ENCODE measurements at regions not wholly inside any gene's neighbourhood (a gene's known extent, or its start where the extent isn't known, plus 50 kb on each side); places are given as distances from the start of the nearest gene placed in this dataset.

GRCh38 chr14:86087377-86087776 is 557.4 kb downstream of the FLRT2 start:
- TF ChIP-seq TAF1 (IDR thresholded peaks at IDR 0.05; ENCODE audit: borderline replicate concordance, insufficient read depth, low read length): no peak
- no peak for TF ChIP-seq FOXP2 (optimal IDR thresholded peaks at IDR 0.05; ENCODE audit: borderline replicate concordance, extremely low read depth, extremely low read length, insufficient read depth)
- no peak for TF ChIP-seq POLR2AphosphoS5 (IDR thresholded peaks at IDR 0.05; ENCODE audit: low read depth, low read length)
- no peak for TF ChIP-seq REST (IDR thresholded peaks at IDR 0.05; ENCODE audit: insufficient read depth in 1 of 2, low read depth in 2 of 2, low read length in 2 of 2)

GRCh38 chr14:86086962-86087361 is 557.0 kb downstream of the FLRT2 start:
- TF ChIP-seq POLR2AphosphoS5 (IDR thresholded peaks at IDR 0.05; ENCODE audit: low read depth, low read length): no peak
- no peak for TF ChIP-seq REST (IDR thresholded peaks at IDR 0.05; ENCODE audit: insufficient read depth in 1 of 2, low read depth in 2 of 2, low read length in 2 of 2)
- no peak for TF ChIP-seq SIN3A (IDR thresholded peaks at IDR 0.05; ENCODE audit: borderline replicate concordance, insufficient read depth, low read length)
- no peak for TF ChIP-seq TAF1 (IDR thresholded peaks at IDR 0.05; ENCODE audit: borderline replicate concordance, insufficient read depth, low read length)
- no peak for TF ChIP-seq FOXP2 (optimal IDR thresholded peaks at IDR 0.05; ENCODE audit: borderline replicate concordance, extremely low read depth, extremely low read length, insufficient read depth)

- TF ChIP-seq POLR2AphosphoS5 (IDR thresholded peaks at IDR 0.05; ENCODE audit: low read depth, low read length) (no peak), SIN3A (IDR thresholded peaks at IDR 0.05; ENCODE audit: borderline replicate concordance, insufficient read depth, low read length) (no peak)
Observed at GRCh38 chr14:86084097-86084496, 554.2 kb downstream of the FLRT2 start.

GRCh38 chr14:86083616-86084015 is 553.7 kb downstream of the FLRT2 start:
- TF ChIP-seq FOXP2 (optimal IDR thresholded peaks at IDR 0.05; ENCODE audit: borderline replicate concordance, extremely low read depth, extremely low read length, insufficient read depth) (no peak), SIN3A (IDR thresholded peaks at IDR 0.05; ENCODE audit: borderline replicate concordance, insufficient read depth, low read length) (no peak), POLR2AphosphoS5 (IDR thresholded peaks at IDR 0.05; ENCODE audit: low read depth, low read length) (no peak), TAF1 (IDR thresholded peaks at IDR 0.05; ENCODE audit: borderline replicate concordance, insufficient read depth, low read length) (no peak), REST (IDR thresholded peaks at IDR 0.05; ENCODE audit: insufficient read depth in 1 of 2, low read depth in 2 of 2, low read length in 2 of 2) (no peak)

GRCh38 chr14:86072116-86072894 is 542.4 kb downstream of the FLRT2 start:
- TF ChIP-seq TAF1 (IDR thresholded peaks at IDR 0.05; ENCODE audit: borderline replicate concordance, insufficient read depth, low read length) (no peak), POLR2AphosphoS5 (IDR thresholded peaks at IDR 0.05; ENCODE audit: low read depth, low read length) (no peak), FOXP2 (optimal IDR thresholded peaks at IDR 0.05; ENCODE audit: borderline replicate concordance, extremely low read depth, extremely low read length, insufficient read depth) (no peak), REST (IDR thresholded peaks at IDR 0.05; ENCODE audit: insufficient read depth in 1 of 2, low read depth in 2 of 2, low read length in 2 of 2) (no peak), SIN3A (IDR thresholded peaks at IDR 0.05; ENCODE audit: borderline replicate concordance, insufficient read depth, low read length) (no peak)

Measured in PFSK-1 (cell line).